ENCODE measurements at regions not wholly inside any gene's neighbourhood (a gene's known extent, or its start where the extent isn't known, plus 50 kb on each side); places are given as distances from the start of the nearest gene placed in this dataset.
"Not testable (repeated sequence)": the region's sequence is repeated elsewhere in the genome, so short reads cannot be mapped to it uniquely, and the experiment has no call there.

DNA sequence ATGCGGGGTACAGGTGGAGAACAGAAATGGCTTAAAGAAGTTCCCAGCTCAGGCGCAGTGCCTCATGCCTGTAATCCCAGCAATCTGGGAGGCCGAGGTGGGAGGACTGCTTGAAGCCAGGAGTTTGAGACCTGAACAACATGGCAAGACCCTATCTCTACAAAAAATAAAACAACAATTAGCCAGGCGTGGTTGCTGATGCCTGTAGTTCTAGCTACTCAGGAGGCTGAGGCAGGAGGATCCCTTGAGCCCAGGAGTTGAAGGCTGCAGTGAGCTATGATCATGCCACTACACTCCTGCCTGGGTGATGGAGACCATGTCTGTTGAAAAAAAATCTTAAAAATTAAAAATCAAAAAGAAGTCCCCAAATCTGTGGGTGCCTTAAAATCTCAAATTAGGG is 228.3 kb upstream of the WSB1 start:
- DNase-seq (ENCODE audit: low spot score) = no peak

DNA sequence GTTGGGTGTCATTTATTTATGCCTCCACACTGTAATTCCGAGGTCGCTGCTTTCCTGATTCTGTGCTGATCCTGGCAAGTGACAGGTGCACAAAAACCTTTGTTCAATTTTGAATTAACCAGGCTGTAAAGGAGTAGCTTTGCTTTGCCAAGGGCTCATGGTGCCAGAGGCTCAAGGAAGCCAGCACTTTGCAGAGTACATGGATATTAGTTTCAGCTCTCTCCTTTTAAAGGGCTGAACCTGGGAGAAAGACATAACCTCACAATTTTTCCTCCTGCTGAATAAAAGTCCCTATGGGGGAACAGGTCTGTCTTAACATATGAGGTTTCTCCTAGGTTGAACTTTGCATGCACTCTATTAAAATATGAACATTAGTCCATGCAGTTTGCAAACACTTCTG is 227.6 kb upstream of the WSB1 start:
- no peak for DNase-seq (ENCODE audit: low spot score)

DNA sequence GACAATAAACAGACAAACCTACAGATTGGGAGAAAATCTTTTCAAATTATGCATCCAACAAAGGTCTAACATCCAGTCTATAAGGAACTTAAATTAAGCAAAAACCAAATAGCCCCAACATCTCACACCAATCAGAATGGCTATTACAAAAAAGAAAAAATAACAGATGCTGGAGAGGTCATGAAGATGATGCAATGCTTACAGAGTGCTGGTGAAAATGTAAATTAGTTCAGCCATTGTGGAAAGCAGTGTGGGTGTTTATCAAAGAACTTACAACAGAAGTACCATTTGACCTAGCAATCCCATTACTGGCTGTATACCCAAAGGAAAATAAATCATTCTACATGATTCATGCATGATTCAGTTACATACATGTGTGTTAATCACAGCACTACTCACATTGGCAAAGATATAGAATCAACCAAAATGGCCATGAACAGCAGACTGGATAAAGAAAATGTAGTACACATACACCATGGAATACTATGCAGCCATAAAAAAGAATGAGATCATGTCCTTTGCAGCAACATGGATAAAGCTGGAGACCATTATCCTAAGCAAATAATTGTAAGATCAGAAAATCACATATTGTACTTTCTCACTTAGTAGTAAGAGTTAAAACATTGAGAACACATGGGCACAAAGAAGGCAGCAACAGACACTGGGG is 223.9 kb upstream of the WSB1 start:
- DNase-seq (ENCODE audit: low spot score) = no peak

DNA sequence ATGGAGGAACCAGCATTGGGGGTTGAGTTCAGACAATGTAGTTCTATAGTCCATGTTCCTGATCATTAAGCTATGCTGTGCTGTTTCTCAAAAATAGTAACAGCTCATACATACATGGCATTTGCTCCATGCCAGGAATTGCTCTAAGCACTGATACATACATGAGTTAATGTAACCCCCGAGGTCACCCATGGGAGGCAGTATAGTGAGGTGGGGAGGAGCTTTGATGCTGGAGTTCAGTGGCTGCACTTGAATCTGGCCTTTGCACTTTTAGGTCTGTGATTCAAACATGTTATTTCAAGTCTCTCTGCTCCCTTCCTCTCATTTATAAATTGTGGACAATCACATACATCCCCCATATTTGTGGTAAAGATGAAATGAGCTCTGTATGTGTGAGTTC is 223.1 kb upstream of the WSB1 start:
- no peak for DNase-seq (ENCODE audit: low spot score)

DNA sequence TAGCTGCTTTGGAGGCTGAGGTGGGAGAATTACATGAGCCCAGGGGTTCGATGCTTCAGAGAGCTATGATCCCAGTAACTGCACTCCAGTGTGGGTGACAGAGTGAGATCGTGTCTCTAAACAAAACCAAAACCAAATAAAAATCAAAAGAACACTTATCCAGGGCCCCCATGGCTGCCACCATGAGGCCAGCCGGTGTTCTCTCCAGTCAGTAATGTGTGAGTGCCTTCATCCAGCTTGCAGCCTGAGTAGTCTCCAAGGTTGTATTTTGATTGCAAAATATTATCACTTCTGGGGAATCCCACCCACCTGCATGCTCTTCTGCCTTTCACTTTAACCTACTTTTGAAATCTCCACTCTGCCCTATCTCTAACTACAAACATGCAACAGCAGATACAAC is 221.0 kb upstream of the WSB1 start:
- DNase-seq (ENCODE audit: low spot score) = no peak

DNA sequence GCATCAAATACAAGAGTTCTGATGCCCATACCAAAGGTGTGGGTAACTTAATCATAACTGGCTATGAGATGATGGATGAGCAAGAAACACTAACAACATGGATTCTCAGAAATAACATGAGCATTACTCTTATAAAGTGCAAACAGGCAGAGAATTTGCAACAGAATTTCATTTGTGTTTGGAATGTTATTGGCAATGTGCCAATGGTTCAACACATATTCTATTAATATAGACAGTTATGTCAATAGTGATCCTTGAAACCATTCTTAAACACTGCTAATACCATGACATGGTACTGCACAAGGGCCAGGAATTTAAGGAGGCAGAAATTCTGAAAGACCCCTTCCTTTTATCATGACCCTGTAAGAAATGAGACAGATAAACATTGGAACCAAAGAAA is 217.1 kb upstream of the WSB1 start:
- DNase-seq (ENCODE audit: low spot score) = no peak

DNA sequence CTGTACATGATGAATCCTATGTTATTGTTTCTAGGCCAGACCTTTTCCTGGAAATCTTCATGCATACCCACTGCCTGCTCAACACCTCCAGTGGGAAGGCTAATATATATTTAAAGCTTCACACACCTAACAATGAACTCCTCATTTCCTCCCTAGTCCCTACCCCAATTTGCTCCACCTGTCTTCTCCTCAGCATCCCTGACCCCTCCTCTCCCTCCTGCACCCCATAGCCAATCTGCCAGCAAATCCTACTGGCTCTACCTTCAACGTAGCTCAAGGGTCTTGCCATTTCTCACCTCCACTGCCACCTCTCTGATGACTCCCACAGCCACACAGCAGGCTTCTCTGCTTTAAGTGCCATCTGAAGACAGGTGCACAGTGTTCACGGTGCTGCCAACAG is 215.6 kb upstream of the WSB1 start:
- no peak for DNase-seq (ENCODE audit: low spot score)

DNA sequence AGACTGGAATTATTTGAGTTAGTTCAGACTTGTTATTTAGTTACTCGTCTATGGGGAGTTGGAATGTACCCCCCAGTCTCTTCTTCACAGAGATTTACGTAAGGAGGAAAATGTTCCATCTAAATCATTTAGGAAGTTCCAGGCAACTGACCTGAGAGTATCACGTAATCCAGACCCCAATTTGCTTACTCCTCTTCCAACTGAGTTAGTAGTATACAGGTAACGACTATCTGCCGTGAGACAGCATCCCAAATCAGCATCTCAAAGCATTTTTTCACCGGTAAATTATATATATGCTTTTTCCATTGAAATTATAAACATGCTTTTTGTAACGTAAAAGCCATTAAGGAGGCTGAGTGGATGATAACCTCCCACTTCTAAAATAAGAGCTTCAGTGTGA is 214.3 kb upstream of the WSB1 start:
- DNase-seq (ENCODE audit: low spot score) = no peak

DNA sequence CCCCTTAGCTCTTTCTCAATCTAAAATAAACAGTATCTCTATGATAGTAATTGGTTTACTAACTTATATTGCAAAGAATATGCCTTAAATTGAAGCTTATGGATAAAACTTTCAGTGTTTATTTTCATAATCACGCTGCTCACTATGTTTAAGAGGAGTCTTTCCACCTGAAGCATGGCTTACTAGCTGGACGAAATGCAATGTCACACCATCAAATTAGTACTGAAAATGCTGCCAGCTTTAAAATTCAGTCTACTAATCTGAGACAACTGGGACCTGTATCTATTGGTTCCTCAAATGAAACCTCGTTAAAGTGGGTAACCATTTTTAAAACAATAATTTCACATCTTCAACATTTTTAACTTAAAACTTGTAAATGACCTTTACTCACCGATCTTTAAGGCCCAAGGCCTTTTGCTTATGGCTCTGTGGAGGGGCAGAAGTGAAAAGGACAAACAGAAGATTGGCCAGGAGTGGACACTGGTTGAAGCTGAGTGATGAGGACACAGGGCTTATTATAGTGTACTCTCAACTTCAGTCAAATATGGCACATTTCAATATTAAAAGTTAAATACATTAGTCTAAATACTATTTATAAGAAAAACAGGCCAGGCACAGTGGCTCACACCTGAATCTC is 212.8 kb upstream of the WSB1 start:
- no peak for DNase-seq (ENCODE audit: low spot score)

DNA sequence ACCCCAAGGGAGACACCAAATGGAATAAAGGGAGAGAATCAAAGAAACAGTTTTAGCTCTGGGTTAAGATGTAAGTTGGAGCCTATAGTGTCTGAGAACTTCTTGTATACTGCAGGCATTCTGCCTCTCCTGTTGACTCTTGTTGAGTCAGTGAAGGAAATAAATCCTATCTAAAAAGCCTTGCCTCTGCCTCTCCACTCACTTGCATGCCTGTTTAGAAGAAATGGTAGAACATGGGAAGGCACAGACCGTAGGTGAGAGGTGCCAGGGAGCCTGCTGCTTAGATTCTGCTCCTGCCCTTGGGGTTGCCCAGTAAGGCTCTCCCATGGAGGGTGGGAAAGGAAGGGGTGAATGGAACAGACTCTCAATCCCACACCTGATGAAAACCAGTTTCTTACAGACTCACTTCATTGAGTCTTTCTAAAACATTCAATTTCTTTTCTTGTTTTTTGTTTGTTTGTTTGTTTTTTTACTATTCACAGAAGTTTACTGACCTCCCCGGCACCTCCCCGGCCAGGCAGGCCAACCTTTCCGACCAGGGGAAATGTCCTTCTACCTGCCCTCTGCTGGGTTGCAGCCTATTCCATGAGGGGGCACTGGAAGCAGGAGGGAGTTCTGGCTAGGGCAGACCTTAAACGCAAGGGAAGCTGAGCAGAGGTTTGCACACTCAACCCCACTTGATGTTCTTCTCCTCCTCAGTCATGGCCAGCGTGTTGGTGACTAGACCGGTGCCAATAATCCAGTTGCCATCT is 211.7 kb upstream of the WSB1 start:
- DNase-seq (ENCODE audit: low spot score) = no peak

DNA sequence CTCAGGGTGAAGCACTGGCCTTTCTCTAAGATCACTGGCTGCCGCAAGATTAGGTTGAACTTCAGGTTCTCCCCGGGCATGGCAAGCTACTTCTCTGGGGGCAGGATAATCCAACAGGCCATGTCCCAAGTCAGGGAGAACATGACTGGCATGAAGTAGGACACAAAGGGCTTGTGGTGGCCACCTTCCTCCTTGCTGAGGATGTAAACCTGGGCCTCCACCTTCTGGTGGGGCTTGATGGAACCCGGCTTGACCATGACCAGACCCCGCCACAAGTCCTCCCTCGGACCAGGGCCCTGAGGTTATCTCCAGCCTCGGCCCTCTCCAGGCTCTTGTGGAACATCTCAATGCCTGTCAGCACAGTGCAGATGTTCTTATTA is 211.1 kb upstream of the WSB1 start:
- DNase-seq (ENCODE audit: low spot score) = no peak

DNA sequence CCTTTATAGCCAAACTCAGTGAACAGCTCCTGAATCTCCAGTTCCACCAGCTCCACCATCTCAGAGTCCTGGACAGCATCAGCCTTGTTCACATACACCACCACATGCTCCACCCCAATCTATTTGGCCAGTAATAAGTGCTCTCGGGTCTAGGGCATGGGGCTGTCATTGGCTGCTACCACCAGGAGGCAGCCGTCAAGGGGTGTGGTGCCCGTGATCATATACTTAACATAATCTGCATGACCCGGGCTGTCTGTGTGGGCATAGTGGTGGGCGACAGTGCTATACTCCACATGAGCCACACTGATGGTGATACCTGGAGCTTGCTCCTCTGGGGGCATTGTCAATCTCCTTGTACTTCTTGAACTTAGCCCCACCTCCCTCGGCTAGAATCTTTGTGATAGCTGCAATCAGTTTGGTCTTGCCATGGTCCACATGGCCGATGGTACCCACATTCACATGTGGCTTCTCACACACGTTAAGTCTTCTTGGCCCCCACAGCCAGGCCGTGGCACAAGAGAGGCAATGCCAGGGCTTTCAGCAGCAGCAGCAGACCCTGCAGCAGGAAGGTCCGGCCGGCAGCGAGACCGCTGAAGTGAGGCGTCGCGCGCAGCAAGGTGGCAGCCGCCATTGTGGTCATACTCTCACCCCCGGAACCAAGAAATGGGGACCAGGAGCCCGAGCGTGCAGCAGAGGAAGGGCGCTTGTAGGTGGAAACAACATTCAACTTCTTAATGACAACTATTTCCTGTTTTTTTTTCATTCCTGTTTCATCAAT is 210.3 kb upstream of the WSB1 start:
- no peak for DNase-seq (ENCODE audit: low spot score)

DNA sequence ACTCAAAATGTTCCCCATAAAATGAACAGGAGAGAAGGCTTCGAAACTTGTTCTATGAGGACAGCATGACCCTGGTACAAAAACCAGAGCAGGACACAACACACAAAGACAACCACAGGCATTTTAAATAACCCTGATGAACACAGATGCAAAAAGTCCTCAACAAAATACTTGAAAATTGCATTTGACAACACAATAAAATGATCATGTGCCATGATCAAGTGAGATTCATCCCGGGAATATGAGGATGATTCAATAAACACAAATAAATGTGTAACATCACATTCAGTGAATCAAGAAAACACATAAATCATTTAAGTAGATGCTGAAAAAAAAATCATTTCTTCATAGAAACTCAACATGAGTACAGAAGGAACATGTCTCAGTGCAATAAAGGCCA is 208.4 kb upstream of the WSB1 start:
- DNase-seq (ENCODE audit: low spot score) = no peak

DNA sequence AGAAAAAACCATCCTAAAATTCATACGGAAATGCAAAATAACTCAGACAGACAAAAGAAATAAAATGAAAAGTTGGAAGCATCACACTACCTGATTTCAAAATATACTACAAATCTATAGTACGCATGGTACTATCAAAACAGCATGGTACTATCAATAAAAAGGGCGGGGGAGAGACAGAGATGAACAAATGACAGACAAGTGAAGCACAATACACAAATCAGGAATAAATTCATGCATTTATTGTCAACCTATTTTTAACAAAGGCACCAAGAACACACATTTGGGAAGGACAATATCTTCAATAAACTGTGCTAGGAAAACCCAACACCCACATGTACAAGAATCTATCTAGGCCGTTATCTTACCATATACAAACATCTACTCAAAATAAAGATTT is 207.4 kb upstream of the WSB1 start:
- DNase-seq (ENCODE audit: low spot score) = no peak

DNA sequence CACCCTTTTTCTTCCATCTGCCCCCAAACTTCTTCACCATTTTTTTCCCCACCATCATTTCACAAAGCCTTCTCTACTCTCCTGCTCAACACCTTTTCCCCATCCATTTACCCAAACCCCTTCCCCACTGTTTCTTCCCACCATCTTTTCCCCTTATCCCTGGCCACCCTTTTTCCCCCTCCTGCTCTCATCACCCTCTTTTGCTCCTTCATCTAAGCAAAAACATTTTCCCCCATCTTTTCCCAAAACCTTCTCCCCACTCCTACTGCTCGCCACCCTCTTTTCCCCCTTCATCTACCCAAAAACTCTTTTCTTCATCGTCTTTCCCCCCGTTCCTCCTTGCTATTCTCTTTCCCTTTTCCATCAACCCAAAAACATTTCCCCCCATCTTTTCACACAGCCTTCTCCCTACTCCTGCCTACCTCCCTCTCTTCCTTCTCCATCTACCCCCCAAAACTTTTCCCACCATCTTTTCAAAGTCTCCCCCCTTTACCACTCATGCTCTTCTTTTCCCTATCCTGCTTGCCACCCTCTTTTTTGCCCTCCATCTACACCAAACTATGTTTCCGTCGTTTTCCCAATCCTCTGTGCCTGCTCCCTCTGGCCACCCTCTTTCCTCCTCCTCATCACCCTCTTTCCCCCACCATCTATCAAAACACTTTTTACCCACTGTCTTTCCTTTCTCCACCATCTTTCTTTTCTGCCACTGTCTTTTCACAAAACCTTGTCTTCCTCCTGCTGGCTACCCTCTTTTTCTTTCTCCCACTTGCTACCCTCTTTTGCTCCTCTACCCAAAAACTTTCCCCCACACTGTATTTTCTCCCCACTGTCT is 205.8 kb upstream of the WSB1 start:
- no peak for DNase-seq (ENCODE audit: low spot score)

DNA sequence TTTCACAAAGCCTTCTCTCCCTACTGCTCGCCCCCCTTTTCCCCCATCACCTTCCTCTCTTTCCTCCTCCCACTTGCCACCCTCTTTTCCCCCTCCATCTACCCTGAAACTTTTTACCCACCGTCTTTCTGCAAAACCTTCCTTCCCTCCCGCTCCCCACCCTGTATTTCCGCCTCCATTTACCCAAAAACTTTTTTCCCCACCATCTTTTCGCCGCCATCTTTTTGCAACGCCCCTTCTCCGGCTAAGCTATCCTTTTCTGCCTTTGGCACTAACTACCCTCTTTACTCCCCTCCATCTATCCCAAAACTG is 205.2 kb upstream of the WSB1 start:
- no peak for DNase-seq (ENCODE audit: low spot score)

DNA sequence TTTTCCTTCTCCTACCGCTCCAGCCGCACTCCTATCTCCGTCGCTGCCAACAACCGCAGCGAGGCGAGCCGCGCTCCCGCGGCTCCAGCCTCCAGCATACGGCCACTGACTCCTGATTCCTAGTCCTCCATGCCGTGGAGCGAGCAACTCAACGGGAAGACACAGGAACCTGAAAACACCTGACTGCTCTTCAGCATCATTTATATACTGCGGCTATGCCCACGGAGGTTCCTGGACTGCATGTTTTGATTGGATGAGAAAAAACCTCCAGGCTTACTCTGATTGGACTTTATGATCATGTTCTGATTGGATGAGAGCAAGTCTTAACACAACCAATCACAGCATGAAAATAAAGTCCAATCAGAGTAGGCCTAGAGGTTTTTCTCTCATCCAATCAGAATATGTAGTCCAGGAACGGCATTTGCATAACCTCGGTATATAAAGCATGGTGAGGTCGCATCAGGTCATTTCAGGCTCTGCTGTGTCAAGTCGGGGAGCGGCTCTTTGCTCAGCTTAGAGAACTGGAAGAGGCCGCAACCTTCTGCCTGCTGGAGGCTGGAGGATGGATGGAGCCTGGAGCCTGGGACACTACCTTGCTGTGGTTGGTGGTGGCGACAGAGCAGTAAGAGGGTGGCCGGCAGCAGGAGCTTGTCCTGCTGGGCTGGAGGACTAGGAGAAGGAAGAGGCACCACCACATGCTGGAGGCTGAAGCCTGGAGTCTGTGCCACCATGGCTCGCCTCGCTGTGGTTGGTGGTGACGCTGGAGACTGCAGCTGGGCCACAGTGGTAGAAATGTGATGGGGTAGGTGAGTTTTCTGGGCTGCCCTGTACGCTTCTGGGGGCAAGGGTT is 204.6 kb upstream of the WSB1 start:
- not testable (repeated sequence) for DNase-seq (ENCODE audit: low spot score)

DNA sequence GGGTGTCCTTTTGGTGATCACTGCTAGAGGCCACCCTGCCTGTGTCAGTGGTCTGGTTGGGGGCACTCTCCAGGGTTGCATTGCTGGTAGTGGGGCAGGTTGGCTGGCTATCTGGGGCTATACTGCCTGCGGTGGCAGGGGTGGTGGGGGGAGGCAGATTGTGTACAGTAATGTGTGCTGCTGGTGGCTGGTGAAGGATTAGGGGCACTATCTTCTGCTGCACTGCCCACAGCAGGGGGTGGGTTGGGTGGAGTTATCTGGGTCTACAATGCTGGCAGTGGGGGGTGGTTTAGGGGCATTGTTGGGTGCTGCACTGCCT is 204.0 kb upstream of the WSB1 start:
- DNase-seq (ENCODE audit: low spot score) = no peak

DNA sequence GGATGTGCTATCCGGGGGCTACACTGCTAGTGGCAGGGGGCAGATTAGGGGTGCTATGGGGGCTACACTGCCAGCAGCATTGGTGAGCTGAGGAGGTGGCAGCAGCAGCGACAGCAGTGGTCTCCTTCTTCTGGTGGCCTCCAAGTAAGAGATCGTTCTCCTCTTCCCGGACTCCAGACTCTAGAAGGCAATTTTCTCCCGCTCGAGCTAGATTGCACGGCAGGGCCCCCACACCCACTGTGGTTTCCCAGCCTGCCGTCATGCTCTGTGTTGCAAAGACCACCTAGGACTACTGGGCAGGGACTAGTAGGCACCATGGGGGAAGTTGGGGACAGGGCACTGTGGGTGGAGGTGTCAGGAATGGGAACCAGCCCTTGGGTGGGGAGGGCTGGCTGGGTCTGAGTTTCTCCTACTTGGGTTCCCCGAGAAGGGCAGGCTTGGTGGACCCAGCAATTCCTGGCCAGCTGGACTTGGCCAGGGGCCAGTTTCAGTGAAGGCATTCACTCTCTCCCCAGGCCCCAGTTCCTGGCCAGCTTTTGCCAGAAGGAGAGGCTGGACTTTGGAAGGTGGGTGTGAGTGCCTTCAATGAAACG is 203.4 kb upstream of the WSB1 start:
- not testable (repeated sequence) for DNase-seq (ENCODE audit: low spot score)

DNA sequence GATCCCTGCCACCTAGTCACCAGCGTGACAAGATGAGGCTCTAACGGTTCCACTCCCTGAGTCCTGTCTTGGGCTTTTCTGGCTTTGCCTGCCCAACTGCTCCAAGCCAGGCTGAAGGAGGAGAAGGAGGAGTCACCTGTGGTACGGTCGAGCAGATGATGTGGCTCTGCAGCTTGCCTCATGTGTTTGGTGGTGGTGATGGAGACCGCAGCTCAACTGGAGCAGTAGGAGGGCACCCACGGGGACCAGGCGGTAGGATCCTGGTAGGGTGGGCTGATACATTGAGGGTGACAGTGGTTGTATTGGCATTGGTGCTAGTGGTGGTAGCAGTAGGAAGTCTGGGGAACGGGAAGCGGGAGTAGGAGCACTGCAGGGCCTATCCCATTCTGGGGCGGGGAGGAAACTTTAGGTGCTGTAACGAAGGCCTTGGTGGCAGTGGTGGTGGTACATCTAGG is 202.8 kb upstream of the WSB1 start:
- DNase-seq (ENCODE audit: low spot score) = no peak

DNA sequence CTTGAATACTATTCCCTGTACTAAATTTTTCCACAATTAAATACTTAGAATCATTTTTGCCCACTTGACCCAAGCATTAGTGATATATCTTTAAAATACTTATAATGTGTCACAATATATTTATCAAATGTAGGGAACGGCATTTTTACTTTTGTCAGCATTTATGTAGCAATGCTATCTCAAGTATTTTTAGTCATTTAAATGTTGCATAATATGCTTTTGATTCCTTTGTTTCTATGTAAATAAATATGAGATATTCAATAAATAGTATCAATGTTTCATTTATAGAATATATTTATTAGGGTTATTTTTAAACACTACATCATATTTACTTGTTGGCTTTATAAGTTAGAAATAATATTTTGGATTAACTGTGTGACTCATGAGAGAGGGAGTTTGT is 199.7 kb upstream of the WSB1 start:
- DNase-seq (ENCODE audit: low spot score) = not testable (repeated sequence)
